WTC11 (cell line): ENCODE measurements at regions not wholly inside any gene's neighbourhood (a gene's known extent, or its start where the extent isn't known, plus 50 kb on each side); places are given as distances from the start of the nearest gene placed in this dataset.

Source experiments
- ATAC-seq: fragments of 200-7000 bp; cut with Tn5 transposase; 2 replicates; pipeline ENCODE4 v1.10.0; 2021; ENCODE audit warnings: mild to moderate bottlenecking, moderate library complexity
- CTCF ChIA-PET: fragments of 300-600 bp; sonication (Branson Sonifier 250); formaldehyde crosslinking; loops from one replicate; lab custom pipeline; 2021; ENCODE audit warnings: antibody characterized with exemption; lab: Charles Lee
- POLR2A ChIA-PET: fragments of 350-600 bp; sonication (Branson Sonifier 250); formaldehyde crosslinking; loops from one replicate; lab custom pipeline; 2021; ENCODE audit warnings: antibody characterized with exemption; lab: Charles Lee
- DNase-seq: peaks from one replicate; pipeline ENCODE4 v3.0.0; 2021; ENCODE audit warnings: low spot score
- H3K27ac Mint-ChIP-seq: 2 replicates; pipeline ENCODE4 v1.8.0; 2021; ENCODE audit warnings: mixed read lengths
- H3K27me3 Mint-ChIP-seq: 2 replicates; pipeline ENCODE4 v1.8.0; 2021; ENCODE audit warnings: low read depth, mild to moderate bottlenecking, moderate library complexity, mixed read lengths
- H3K36me3 Mint-ChIP-seq: 2 replicates; pipeline ENCODE4 v1.8.0; 2021; ENCODE audit warnings: mixed read lengths
- H3K4me1 Mint-ChIP-seq: 2 replicates; pipeline ENCODE4 v1.8.0; 2022; ENCODE audit warnings: mixed read lengths
- H3K4me3 Mint-ChIP-seq: 2 replicates; pipeline ENCODE4 v1.8.0; 2021; ENCODE audit warnings: mild to moderate bottlenecking, moderate library complexity, mixed read lengths
- H3K9me3 Mint-ChIP-seq: 2 replicates; pipeline ENCODE4 v1.8.0; 2021; ENCODE audit warnings: mixed read lengths
- AR ChIP-seq: fragments of 250-450 bp; sonication (Bioruptor Pico); IDR thresholded peaks from 2 replicates; pipeline ENCODE4 v1.9.0; 2021; ENCODE audit warnings: mild to moderate bottlenecking
- CREB1 ChIP-seq: sonication (generic); formaldehyde crosslinking; IDR thresholded peaks from 2 replicates; pipeline ENCODE4 v1.8.0; 2023; ENCODE audit warnings: mild to moderate bottlenecking, missing genetic modification reagents
- CREM ChIP-seq: sonication (generic); formaldehyde crosslinking; IDR thresholded peaks from 2 replicates; pipeline ENCODE4 v1.8.1; 2022; ENCODE audit warnings: mild to moderate bottlenecking, missing genetic modification reagents, moderate library complexity
- ELF4 ChIP-seq: sonication (generic); formaldehyde crosslinking; IDR thresholded peaks from 2 replicates; pipeline ENCODE4 v1.8.1; 2022; ENCODE audit warnings: low read depth, mild to moderate bottlenecking, moderate library complexity, missing genetic modification reagents
- ETV6 ChIP-seq: sonication (generic); formaldehyde crosslinking; IDR thresholded peaks from 2 replicates; pipeline ENCODE4 v1.8.1; 2022; ENCODE audit warnings: mild to moderate bottlenecking, missing genetic modification reagents
- FOXP1 ChIP-seq: sonication (generic); formaldehyde crosslinking; IDR thresholded peaks from 2 replicates; pipeline ENCODE4 v1.8.0; 2022; ENCODE audit warnings: missing genetic modification reagents, mild to moderate bottlenecking, moderate library complexity, borderline replicate concordance
- KAT7 ChIP-seq: sonication (generic); formaldehyde crosslinking; IDR thresholded peaks from 2 replicates; pipeline ENCODE4 v1.8.1; 2023; ENCODE audit warnings: missing genetic modification reagents, mild to moderate bottlenecking, borderline replicate concordance
- NFYB ChIP-seq: sonication (generic); formaldehyde crosslinking; conservative IDR thresholded peaks from 2 replicates; pipeline ENCODE4 v1.8.0; 2022; ENCODE audit warnings: low read depth, missing genetic modification reagents
- NR2C2 ChIP-seq: sonication (generic); formaldehyde crosslinking; IDR thresholded peaks from 2 replicates; pipeline ENCODE4 v1.8.0; 2022; ENCODE audit warnings: mild to moderate bottlenecking, missing genetic modification reagents
- RORB ChIP-seq: fragments of 250-450 bp; sonication (Bioruptor Pico); IDR thresholded peaks from 2 replicates; pipeline ENCODE4 v1.9.0; 2021; ENCODE audit warnings: mild to moderate bottlenecking
- USF2 ChIP-seq: sonication (generic); formaldehyde crosslinking; IDR thresholded peaks from 2 replicates; pipeline ENCODE4 v1.8.1; 2023; ENCODE audit warnings: mild to moderate bottlenecking, missing genetic modification reagents, moderate library complexity
- ZBTB43 ChIP-seq: sonication (generic); formaldehyde crosslinking; IDR thresholded peaks from 2 replicates; pipeline ENCODE4 v1.8.1; 2023; ENCODE audit warnings: mild to moderate bottlenecking, missing genetic modification reagents
- ZNF671 ChIP-seq: fragments of 250-450 bp; sonication (Bioruptor Pico); IDR thresholded peaks from 2 replicates; pipeline ENCODE4 v1.8.0; 2021; ENCODE audit warnings: mild to moderate bottlenecking
- TF ChIP-seq, protein P1 (sequence below): sonication (generic); formaldehyde crosslinking; IDR thresholded peaks from 2 replicates; pipeline ENCODE4 v1.8.0; 2022; ENCODE audit warnings: missing genetic modification reagents
- TF ChIP-seq, protein P2 (sequence below): sonication (generic); formaldehyde crosslinking; IDR thresholded peaks from 2 replicates; pipeline ENCODE4 v1.8.0; 2023; ENCODE audit warnings: mild to moderate bottlenecking, missing genetic modification reagents
- TF ChIP-seq, protein P3 (sequence below): sonication (generic); formaldehyde crosslinking; IDR thresholded peaks from 2 replicates; pipeline ENCODE4 v1.8.1; 2023; ENCODE audit warnings: mild to moderate bottlenecking, missing genetic modification reagents, borderline replicate concordance

GRCh38 chr11:27244900-27245299, 118.1 kb downstream of the CCDC34 start (continued):
- TF ChIP-seq FOXP1 (CRISPR knock-in tag) (no peak), CREM (CRISPR knock-in tag) (no peak), NFYB (CRISPR knock-in tag) (no peak), ZNF671 (CRISPR knock-in tag) (no peak), ELF4 (CRISPR knock-in tag) (no peak), ZBTB43 (no peak), ETV6 (CRISPR knock-in tag) (no peak), RORB (CRISPR knock-in tag) (no peak)

- ChIA-PET POLR2A (no interaction called here), CTCF (interaction anchor here (0.9 to 2.0 kb wide), 3 partner anchors 31 to 243 kb away, joined by 3 to 8 read pairs (median 3); no protein-coding TSS in a partner anchor)
- no peak for ATAC-seq
- Mint-ChIP-seq H3K9me3 (peaks cover 15% of the 10 kb centered on the region), H3K27me3 (no peaks in the 10 kb centered on the region; the same call in 1 of the 2 replicates), H3K4me3 (no peak overlapping the region), H3K27ac (no peak overlapping the region), H3K4me1 (peaks cover 17% of the 10 kb centered on the region), H3K36me3 (peaks cover 8% of the 10 kb centered on the region)
- no peak for DNase-seq
- TF ChIP-seq USF2 (CRISPR knock-in tag) = no peak
- no peak for TF ChIP-seq AR (CRISPR knock-in tag)
- no peak for TF ChIP-seq KAT7 (CRISPR knock-in tag)
- no peak for TF ChIP-seq ETV6 (CRISPR knock-in tag)
- no peak for TF ChIP-seq RORB (CRISPR knock-in tag)
- TF ChIP-seq, protein P1, sequence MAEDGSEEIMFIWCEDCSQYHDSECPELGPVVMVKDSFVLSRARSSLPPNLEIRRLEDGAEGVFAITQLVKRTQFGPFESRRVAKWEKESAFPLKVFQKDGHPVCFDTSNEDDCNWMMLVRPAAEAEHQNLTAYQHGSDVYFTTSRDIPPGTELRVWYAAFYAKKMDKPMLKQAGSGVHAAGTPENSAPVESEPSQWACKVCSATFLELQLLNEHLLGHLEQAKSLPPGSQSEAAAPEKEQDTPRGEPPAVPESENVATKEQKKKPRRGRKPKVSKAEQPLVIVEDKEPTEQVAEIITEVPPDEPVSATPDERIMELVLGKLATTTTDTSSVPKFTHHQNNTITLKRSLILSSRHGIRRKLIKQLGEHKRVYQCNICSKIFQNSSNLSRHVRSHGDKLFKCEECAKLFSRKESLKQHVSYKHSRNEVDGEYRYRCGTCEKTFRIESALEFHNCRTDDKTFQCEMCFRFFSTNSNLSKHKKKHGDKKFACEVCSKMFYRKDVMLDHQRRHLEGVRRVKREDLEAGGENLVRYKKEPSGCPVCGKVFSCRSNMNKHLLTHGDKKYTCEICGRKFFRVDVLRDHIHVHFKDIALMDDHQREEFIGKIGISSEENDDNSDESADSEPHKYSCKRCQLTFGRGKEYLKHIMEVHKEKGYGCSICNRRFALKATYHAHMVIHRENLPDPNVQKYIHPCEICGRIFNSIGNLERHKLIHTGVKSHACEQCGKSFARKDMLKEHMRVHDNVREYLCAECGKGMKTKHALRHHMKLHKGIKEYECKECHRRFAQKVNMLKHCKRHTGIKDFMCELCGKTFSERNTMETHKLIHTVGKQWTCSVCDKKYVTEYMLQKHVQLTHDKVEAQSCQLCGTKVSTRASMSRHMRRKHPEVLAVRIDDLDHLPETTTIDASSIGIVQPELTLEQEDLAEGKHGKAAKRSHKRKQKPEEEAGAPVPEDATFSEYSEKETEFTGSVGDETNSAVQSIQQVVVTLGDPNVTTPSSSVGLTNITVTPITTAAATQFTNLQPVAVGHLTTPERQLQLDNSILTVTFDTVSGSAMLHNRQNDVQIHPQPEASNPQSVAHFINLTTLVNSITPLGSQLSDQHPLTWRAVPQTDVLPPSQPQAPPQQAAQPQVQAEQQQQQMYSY (CRISPR knock-in tag) = no peak
- TF ChIP-seq CREB1 = no peak
- TF ChIP-seq, protein P2, sequence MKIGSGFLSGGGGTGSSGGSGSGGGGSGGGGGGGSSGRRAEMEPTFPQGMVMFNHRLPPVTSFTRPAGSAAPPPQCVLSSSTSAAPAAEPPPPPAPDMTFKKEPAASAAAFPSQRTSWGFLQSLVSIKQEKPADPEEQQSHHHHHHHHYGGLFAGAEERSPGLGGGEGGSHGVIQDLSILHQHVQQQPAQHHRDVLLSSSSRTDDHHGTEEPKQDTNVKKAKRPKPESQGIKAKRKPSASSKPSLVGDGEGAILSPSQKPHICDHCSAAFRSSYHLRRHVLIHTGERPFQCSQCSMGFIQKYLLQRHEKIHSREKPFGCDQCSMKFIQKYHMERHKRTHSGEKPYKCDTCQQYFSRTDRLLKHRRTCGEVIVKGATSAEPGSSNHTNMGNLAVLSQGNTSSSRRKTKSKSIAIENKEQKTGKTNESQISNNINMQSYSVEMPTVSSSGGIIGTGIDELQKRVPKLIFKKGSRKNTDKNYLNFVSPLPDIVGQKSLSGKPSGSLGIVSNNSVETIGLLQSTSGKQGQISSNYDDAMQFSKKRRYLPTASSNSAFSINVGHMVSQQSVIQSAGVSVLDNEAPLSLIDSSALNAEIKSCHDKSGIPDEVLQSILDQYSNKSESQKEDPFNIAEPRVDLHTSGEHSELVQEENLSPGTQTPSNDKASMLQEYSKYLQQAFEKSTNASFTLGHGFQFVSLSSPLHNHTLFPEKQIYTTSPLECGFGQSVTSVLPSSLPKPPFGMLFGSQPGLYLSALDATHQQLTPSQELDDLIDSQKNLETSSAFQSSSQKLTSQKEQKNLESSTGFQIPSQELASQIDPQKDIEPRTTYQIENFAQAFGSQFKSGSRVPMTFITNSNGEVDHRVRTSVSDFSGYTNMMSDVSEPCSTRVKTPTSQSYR = no peak
- TF ChIP-seq, protein P3, sequence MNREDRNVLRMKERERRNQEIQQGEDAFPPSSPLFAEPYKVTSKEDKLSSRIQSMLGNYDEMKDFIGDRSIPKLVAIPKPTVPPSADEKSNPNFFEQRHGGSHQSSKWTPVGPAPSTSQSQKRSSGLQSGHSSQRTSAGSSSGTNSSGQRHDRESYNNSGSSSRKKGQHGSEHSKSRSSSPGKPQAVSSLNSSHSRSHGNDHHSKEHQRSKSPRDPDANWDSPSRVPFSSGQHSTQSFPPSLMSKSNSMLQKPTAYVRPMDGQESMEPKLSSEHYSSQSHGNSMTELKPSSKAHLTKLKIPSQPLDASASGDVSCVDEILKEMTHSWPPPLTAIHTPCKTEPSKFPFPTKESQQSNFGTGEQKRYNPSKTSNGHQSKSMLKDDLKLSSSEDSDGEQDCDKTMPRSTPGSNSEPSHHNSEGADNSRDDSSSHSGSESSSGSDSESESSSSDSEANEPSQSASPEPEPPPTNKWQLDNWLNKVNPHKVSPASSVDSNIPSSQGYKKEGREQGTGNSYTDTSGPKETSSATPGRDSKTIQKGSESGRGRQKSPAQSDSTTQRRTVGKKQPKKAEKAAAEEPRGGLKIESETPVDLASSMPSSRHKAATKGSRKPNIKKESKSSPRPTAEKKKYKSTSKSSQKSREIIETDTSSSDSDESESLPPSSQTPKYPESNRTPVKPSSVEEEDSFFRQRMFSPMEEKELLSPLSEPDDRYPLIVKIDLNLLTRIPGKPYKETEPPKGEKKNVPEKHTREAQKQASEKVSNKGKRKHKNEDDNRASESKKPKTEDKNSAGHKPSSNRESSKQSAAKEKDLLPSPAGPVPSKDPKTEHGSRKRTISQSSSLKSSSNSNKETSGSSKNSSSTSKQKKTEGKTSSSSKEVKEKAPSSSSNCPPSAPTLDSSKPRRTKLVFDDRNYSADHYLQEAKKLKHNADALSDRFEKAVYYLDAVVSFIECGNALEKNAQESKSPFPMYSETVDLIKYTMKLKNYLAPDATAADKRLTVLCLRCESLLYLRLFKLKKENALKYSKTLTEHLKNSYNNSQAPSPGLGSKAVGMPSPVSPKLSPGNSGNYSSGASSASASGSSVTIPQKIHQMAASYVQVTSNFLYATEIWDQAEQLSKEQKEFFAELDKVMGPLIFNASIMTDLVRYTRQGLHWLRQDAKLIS (CRISPR knock-in tag) = no peak
- no peak for TF ChIP-seq NR2C2
Measured at GRCh38 chr11:27242591-27242990, 120.4 kb downstream of the CCDC34 start.
